Peyer's patch (tissue), 4 donors: ENCODE measurements at regions not wholly inside any gene's neighbourhood (a gene's known extent, or its start where the extent isn't known, plus 50 kb on each side); places are given as distances from the start of the nearest gene placed in this dataset.

Experiments
- POLR2A ChIP-seq, 2 donors: fragments of 450-650 bp; IDR thresholded peaks; one replicate each; pipeline ENCODE4 v1.5.1; 2017; ENCODE audit warnings: antibody characterized with exemption in 2 of 2, mild to moderate bottlenecking in 2 of 2, moderate library complexity in 2 of 2
- TF ChIP-seq, protein P1 (sequence below), 6 experiments: fragments of 450-650 bp in 4 of 6; fragments of 200-600 bp in 2 of 6; sonication (generic) in 1 of 6; IDR thresholded peaks; one replicate each; pipeline ENCODE4 v1.5.1; 2017 to 2019; ENCODE audit warnings: antibody characterized with exemption in 6 of 6, mild to moderate bottlenecking in 3 of 6, moderate library complexity in 1 of 6

DNA sequence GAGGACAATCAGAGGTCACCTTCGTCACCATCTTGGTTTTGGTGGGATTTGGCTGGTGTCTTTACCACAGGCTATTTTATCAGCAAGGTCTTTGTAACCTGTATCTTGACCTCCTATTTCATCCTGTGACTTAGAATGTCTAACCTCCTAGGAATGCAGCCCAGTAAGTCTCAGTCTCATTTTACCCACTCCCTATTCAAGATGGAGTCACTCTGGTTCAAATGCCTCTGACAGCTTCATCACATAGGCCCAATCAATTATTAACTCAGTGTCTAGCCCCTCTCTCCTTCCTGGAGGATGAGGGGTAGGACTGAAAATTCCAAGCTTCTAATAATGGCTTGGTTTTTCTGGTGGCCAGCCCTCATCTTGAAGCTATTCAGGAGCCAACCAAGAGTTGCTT is 111.4 kb upstream of the NAP1L1 start:
- TF ChIP-seq, protein P1, sequence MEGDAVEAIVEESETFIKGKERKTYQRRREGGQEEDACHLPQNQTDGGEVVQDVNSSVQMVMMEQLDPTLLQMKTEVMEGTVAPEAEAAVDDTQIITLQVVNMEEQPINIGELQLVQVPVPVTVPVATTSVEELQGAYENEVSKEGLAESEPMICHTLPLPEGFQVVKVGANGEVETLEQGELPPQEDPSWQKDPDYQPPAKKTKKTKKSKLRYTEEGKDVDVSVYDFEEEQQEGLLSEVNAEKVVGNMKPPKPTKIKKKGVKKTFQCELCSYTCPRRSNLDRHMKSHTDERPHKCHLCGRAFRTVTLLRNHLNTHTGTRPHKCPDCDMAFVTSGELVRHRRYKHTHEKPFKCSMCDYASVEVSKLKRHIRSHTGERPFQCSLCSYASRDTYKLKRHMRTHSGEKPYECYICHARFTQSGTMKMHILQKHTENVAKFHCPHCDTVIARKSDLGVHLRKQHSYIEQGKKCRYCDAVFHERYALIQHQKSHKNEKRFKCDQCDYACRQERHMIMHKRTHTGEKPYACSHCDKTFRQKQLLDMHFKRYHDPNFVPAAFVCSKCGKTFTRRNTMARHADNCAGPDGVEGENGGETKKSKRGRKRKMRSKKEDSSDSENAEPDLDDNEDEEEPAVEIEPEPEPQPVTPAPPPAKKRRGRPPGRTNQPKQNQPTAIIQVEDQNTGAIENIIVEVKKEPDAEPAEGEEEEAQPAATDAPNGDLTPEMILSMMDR (IDR thresholded peaks at IDR 0.05) = no peak
- TF ChIP-seq POLR2A (IDR thresholded peaks at IDR 0.05) = no peak
